HepG2 (cell line): ENCODE measurements at regions not wholly inside any gene's neighbourhood (a gene's known extent, or its start where the extent isn't known, plus 50 kb on each side); places are given as distances from the start of the nearest gene placed in this dataset.

Source experiments
- ATAC-seq: fragments of 200-7000 bp; cut with Tn5 transposase; 3 replicates; pipeline ENCODE4 v1.9.1; 2020; ENCODE audit warnings: mild to moderate bottlenecking, moderate library complexity
- BruUV-seq: library from RNA; stranded (reverse); fragments of 400-500 nt; replicated peaks from 2 replicates; lab custom pipeline; 2021; lab: Mats Ljungman, UMichigan
- CTCF ChIA-PET: fragments of 300-600 bp; formaldehyde crosslinking; extraction: SDS; loops from one replicate; lab custom pipeline; 2021; ENCODE audit warnings: low total read pairs, inconsistent platforms, low intra/inter-chr PET ratio; lab: Yijun Ruan, JAX
- POLR2A ChIA-PET: fragments of 350-600 bp; sonication (Branson Sonifier 250); formaldehyde crosslinking; loops from one replicate; lab custom pipeline; 2020; ENCODE audit warnings: antibody characterized with exemption, inconsistent platforms; lab: Yijun Ruan, JAX
- DNase-seq: peaks from one replicate; pipeline ENCODE4 v3.0.0-alpha.2; 2015; ENCODE audit warnings: low spot score
- FAIRE-seq: peaks from 3 replicates; lab custom pipeline; 2011; peaks lifted over from hg19 to GRCh38; lab: Jason Lieb, UNC
- H2AFZ ChIP-seq: one replicate; pipeline ENCODE4 v1.6.1; 2011; ENCODE audit warnings: low read length, inconsistent platforms
- H3K27ac ChIP-seq: fragments of 300-600 bp; 3 replicates; pipeline ENCODE4 v1.8.0; 2011; ENCODE audit warnings: mixed run types, mild to moderate bottlenecking, mixed read lengths, low read length, inconsistent platforms; ENCODE audit not compliant: insufficient read depth; ENCODE audit errors: extremely low read length
- H3K27me3 ChIP-seq, 2 experiments: fragments of 200-600 bp in 1 of 2; 2 replicates in 1 of 2; 3 replicates in 1 of 2; pipeline versions ENCODE4 v1.6.0 to v1.8.0; 2011; ENCODE audit warnings: low read length in 2 of 2, mild to moderate bottlenecking in 2 of 2, moderate library complexity in 2 of 2, inconsistent platforms in 1 of 2; ENCODE audit not compliant: insufficient read depth in 2 of 2, control insufficient read depth in 1 of 2
- H3K36me3 ChIP-seq, 2 experiments: fragments of 200-600 bp in 1 of 2; replicated peaks in 1 of 2; 2 replicates in 1 of 2; 3 replicates in 1 of 2; pipeline versions ENCODE4 v1.5.1 to v1.8.0; 2011; ENCODE audit warnings: low read length in 2 of 2, inconsistent platforms in 1 of 2; ENCODE audit not compliant: insufficient read depth in 2 of 2, control insufficient read depth in 1 of 2
- H3K4me1 ChIP-seq: 2 replicates; pipeline ENCODE4 v1.5.1; 2012; ENCODE audit warnings: low read length, inconsistent platforms; ENCODE audit not compliant: insufficient read depth
- H3K4me2 ChIP-seq: 2 replicates; pipeline ENCODE4 v1.6.0; 2011; ENCODE audit warnings: low read depth, low read length, inconsistent platforms
- H3K4me3 ChIP-seq, 3 experiments: fragments of 200-600 bp in 1 of 3; sonication (generic), shearing (Covaris generic) in 1 of 3; replicated peaks in 1 of 3; 2 replicates each; pipeline ENCODE4 v1.5.1; 2011 to 2016; ENCODE audit warnings: low read length in 3 of 3, inconsistent platforms in 2 of 3, low read depth in 2 of 3, mild to moderate bottlenecking in 2 of 3, control low read depth in 1 of 3, mixed read lengths in 1 of 3; ENCODE audit not compliant: insufficient read depth in 1 of 3
- H3K79me2 ChIP-seq: one replicate; pipeline ENCODE4 v1.6.1; 2011; ENCODE audit warnings: low read length, inconsistent platforms; ENCODE audit not compliant: insufficient read depth
- H3K9ac ChIP-seq: 2 replicates; pipeline ENCODE4 v1.6.0; 2011; ENCODE audit warnings: mild to moderate bottlenecking, low read depth, low read length, inconsistent platforms; ENCODE audit not compliant: insufficient read depth
- H3K9me3 ChIP-seq: 2 replicates; pipeline ENCODE4 v1.5.1; 2012; ENCODE audit warnings: mild to moderate bottlenecking, low read length
- H4K20me1 ChIP-seq: 2 replicates; pipeline ENCODE4 v1.6.0; 2011; ENCODE audit warnings: inconsistent platforms, mild to moderate bottlenecking, low read length, moderate library complexity; ENCODE audit not compliant: insufficient read depth
- GPN1 ChIP-seq: sonication (generic); formaldehyde crosslinking; IDR thresholded peaks from 2 replicates; pipeline ENCODE4 v1.5.1; 2020; ENCODE audit warnings: missing genetic modification reagents, borderline replicate concordance
- IRF2 ChIP-seq: IDR thresholded peaks from 2 replicates; pipeline ENCODE4 v1.6.1; 2018; ENCODE audit warnings: missing genetic modification reagents, missing compliant biosample characterization
- MAFF ChIP-seq: IDR thresholded peaks from 2 replicates; pipeline ENCODE4 v1.6.1; 2011; ENCODE audit warnings: low read depth, low read length, improper control_type of control experiment
- MAFK ChIP-seq, 2 experiments: IDR thresholded peaks in 1 of 2; conservative IDR thresholded peaks in 1 of 2; 2 replicates each; pipeline ENCODE4 v1.6.1; 2011; ENCODE audit warnings: improper control_type of control experiment in 2 of 2, low read length in 2 of 2
- NR3C1 ChIP-seq: sonication (generic); formaldehyde crosslinking; IDR thresholded peaks from 2 replicates; pipeline ENCODE4 v1.4.0; 2020; ENCODE audit warnings: missing genetic modification reagents
- ZNF788 ChIP-seq: sonication (generic); formaldehyde crosslinking; IDR thresholded peaks from 2 replicates; pipeline ENCODE4 v1.5.0; 2020; ENCODE audit warnings: mild to moderate bottlenecking, missing genetic modification reagents, borderline replicate concordance
- WGBS: methylation state at CpG from one replicate; pipeline ENCODE4 v1.1.6; 2017; ENCODE audit warnings: low lambda C conversion rate; 5-methylcytosine and 5-hydroxymethylcytosine counted together
- in situ Hi-C: cut with HindIII; loops from 2 replicates; pipeline ENCODE4 v1.10.0; 2017; ENCODE audit warnings: low pct_unique_long_range_greater_than_20kb; ENCODE audit not compliant: extremely low pct_ligation_motif_present
- intact Hi-C: fragments of 100-400 bp; cut with micrococcal nuclease; formaldehyde crosslinking; loops from one replicate; pipeline ENCODE4 v1.10.0; 2022; ENCODE audit not compliant: unreplicated experiment

GRCh38 chr1:72757843-72758242, 475.5 kb upstream of the NEGR1 start:
- Histone ChIP-seq H3K27me3 (no peaks in the 10 kb centered on the region), H4K20me1 (no peaks in the 10 kb centered on the region), H2AFZ (no peak overlapping the region), H3K9me3 (peaks cover 65% of the 10 kb centered on the region), H3K4me3 (no peak overlapping the region)
- FAIRE-seq = no peak
- in situ Hi-C loops = no loop called here
- WGBS = 15% methylated on average over 2 of the region's 2 CpGs
- no TSS peak for BruUV-seq
- CTCF ChIA-PET = no interaction called here
- peak; percentile 63 to 90 for TF ChIP-seq MAFK (conservative IDR thresholded peaks at IDR 0.05 in 1 of 2, IDR thresholded peaks at IDR 0.05 in 1 of 2; ENCODE audit: low read length in 2 of 2)
- no peak for TF ChIP-seq IRF2 (CRISPR knock-in tag)
- TF ChIP-seq GPN1 (CRISPR knock-in tag) = no peak
- peak; percentile 83 for TF ChIP-seq MAFF
- TF ChIP-seq, all 625 proteins: peak for 2
- H3K4me2 ChIP-seq = no peak overlapping the region
- no peaks in the 10 kb centered on the region for H3K36me3 ChIP-seq
- no peak for DNase-seq
- H3K27ac ChIP-seq = no peak overlapping the region
- H3K4me1 ChIP-seq = no peaks in the 10 kb centered on the region
- no peak overlapping the region for H3K9ac ChIP-seq
- intact Hi-C loops = no loop called here
- ATAC-seq = no peak
- POLR2A ChIA-PET = no interaction called here
- no peaks in the 10 kb centered on the region for H3K79me2 ChIP-seq

GRCh38 chr1:72745413-72745812, 463.1 kb upstream of the NEGR1 start:
- 0% methylated on average over 2 of the region's 2 CpGs for WGBS
- no peak overlapping the region for H3K4me3 ChIP-seq
- H3K4me1 ChIP-seq = no peaks in the 10 kb centered on the region
- no peaks in the 10 kb centered on the region for H3K36me3 ChIP-seq
- H2AFZ ChIP-seq = no peak overlapping the region
- CTCF ChIA-PET = no interaction called here
- POLR2A ChIA-PET = no interaction called here
- intact Hi-C loops = no loop called here
- H3K4me2 ChIP-seq = no peak overlapping the region
- no peak overlapping the region for H3K27ac ChIP-seq
- H3K27me3 ChIP-seq = no peaks in the 10 kb centered on the region
- no peak for TF ChIP-seq NR3C1
- no peak for TF ChIP-seq ZNF788 (CRISPR knock-in tag)
- no peak for FAIRE-seq
- no peak for ATAC-seq
- in situ Hi-C loops = no loop called here
- no peak overlapping the region for H3K9ac ChIP-seq
- DNase-seq = no peak
- peaks cover 87% of the 10 kb centered on the region for H3K9me3 ChIP-seq
- BruUV-seq = no TSS peak
- H3K79me2 ChIP-seq = no peaks in the 10 kb centered on the region
- no peaks in the 10 kb centered on the region for H4K20me1 ChIP-seq
